ENCODE measurements at regions not wholly inside any gene's neighbourhood (a gene's known extent, or its start where the extent isn't known, plus 50 kb on each side); places are given as distances from the start of the nearest gene placed in this dataset.

- DNase-seq (ENCODE audit: extremely low read depth, insufficient read length) = no peak
- Histone ChIP-seq H3K27me3 (replicated peaks; ENCODE audit: control insufficient read depth, insufficient read depth, low read length) (no peaks in the 10 kb centered on the region), H3K4me3 (replicated peaks; ENCODE audit: low read depth, low read length) (no peak overlapping the region), H3K36me3 (ENCODE audit: control insufficient read depth, insufficient read depth, low read length) (no peaks in the 10 kb centered on the region)
- TF ChIP-seq, protein P1, sequence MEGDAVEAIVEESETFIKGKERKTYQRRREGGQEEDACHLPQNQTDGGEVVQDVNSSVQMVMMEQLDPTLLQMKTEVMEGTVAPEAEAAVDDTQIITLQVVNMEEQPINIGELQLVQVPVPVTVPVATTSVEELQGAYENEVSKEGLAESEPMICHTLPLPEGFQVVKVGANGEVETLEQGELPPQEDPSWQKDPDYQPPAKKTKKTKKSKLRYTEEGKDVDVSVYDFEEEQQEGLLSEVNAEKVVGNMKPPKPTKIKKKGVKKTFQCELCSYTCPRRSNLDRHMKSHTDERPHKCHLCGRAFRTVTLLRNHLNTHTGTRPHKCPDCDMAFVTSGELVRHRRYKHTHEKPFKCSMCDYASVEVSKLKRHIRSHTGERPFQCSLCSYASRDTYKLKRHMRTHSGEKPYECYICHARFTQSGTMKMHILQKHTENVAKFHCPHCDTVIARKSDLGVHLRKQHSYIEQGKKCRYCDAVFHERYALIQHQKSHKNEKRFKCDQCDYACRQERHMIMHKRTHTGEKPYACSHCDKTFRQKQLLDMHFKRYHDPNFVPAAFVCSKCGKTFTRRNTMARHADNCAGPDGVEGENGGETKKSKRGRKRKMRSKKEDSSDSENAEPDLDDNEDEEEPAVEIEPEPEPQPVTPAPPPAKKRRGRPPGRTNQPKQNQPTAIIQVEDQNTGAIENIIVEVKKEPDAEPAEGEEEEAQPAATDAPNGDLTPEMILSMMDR (IDR thresholded peaks at IDR 0.05; ENCODE audit: insufficient read depth, low read length, poor library complexity, severe bottlenecking) = no peak
Observed at GRCh38 chr18:39842366-39842914, 2112.6 kb upstream of the PIK3C3 start.

- no peak overlapping the region for H3K4me3 ChIP-seq (replicated peaks; ENCODE audit: low read depth, low read length)
- no peak for DNase-seq (ENCODE audit: extremely low read depth, insufficient read length)
Observed at GRCh38 chr18:39841482-39842365, 2113.3 kb upstream of the PIK3C3 start.

GRCh38 chr18:39840856-39841481, 2114.1 kb upstream of the PIK3C3 start:
- Histone ChIP-seq H3K4me3 (replicated peaks; ENCODE audit: low read depth, low read length) (no peak overlapping the region), H3K36me3 (ENCODE audit: control insufficient read depth, insufficient read depth, low read length) (no peaks in the 10 kb centered on the region), H3K27me3 (replicated peaks; ENCODE audit: control insufficient read depth, insufficient read depth, low read length) (no peaks in the 10 kb centered on the region)
- DNase-seq (ENCODE audit: extremely low read depth, insufficient read length) = no peak
- TF ChIP-seq, protein P1 (IDR thresholded peaks at IDR 0.05; ENCODE audit: insufficient read depth, low read length, poor library complexity, severe bottlenecking) = no peak

More at GRCh38 chr18:39841482-39842365, 2113.3 kb upstream of the PIK3C3 start:
- H3K36me3 ChIP-seq (ENCODE audit: control insufficient read depth, insufficient read depth, low read length) = no peaks in the 10 kb centered on the region
- H3K27me3 ChIP-seq (replicated peaks; ENCODE audit: control insufficient read depth, insufficient read depth, low read length) = no peaks in the 10 kb centered on the region
- TF ChIP-seq, protein P1 (IDR thresholded peaks at IDR 0.05; ENCODE audit: insufficient read depth, low read length, poor library complexity, severe bottlenecking) = no peak

DNA sequence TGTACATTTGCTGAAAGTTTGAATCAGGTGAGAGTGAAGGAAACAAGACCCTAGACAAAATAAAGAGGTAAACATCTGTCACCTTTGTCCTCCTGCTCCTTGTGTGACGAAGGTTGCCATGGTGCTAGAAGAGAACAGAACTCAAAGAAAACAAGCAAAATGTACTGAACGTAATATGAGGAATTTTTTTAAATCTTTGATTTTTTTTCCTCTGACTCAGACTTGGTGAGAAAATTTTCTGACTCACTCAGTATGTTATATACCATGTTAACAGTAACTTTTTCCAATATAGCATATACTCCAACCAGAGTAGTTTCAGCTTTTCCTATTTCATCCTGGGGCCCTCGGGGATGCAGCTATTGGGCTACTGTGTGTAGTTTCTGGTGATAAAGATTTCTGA, 2114.6 kb upstream of the PIK3C3 start:
- H3K36me3 ChIP-seq (ENCODE audit: control insufficient read depth, insufficient read depth, low read length) = no peaks in the 10 kb centered on the region
- TF ChIP-seq, protein P1 (IDR thresholded peaks at IDR 0.05; ENCODE audit: insufficient read depth, low read length, poor library complexity, severe bottlenecking) = no peak
- no peak overlapping the region for H3K4me3 ChIP-seq (replicated peaks; ENCODE audit: low read depth, low read length)
- no peak for DNase-seq (ENCODE audit: extremely low read depth, insufficient read length)
- no peaks in the 10 kb centered on the region for H3K27me3 ChIP-seq (replicated peaks; ENCODE audit: control insufficient read depth, insufficient read depth, low read length)

DNA sequence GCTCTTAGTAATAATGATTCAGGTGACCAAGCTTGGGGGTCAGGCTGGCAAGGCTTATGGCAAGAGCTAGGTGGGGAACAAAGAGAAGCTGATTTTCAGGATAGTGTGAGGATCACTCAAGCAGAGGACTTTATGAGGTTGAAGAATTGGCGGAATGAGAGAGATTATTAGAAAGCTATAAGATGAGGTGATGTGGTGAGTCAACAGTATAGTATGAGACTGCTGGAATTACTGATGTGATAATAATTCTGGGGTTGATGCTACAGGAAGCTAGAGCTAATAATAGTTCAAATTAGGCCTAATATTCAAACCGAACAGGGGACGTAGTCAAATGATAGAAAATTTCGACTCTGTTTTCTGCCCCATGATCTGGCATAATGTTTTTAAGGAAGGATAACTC, 2115.3 kb upstream of the PIK3C3 start:
- H3K4me3 ChIP-seq (replicated peaks; ENCODE audit: low read depth, low read length) = no peak overlapping the region
- DNase-seq (ENCODE audit: extremely low read depth, insufficient read length) = no peak
- no peaks in the 10 kb centered on the region for H3K27me3 ChIP-seq (replicated peaks; ENCODE audit: control insufficient read depth, insufficient read depth, low read length)
- H3K36me3 ChIP-seq (ENCODE audit: control insufficient read depth, insufficient read depth, low read length) = no peaks in the 10 kb centered on the region
- TF ChIP-seq, protein P1 (IDR thresholded peaks at IDR 0.05; ENCODE audit: insufficient read depth, low read length, poor library complexity, severe bottlenecking) = no peak

Data from GM06990 (cell line).